Ishikawa (cell line): ENCODE measurements at regions not wholly inside any gene's neighbourhood (a gene's known extent, or its start where the extent isn't known, plus 50 kb on each side); places are given as distances from the start of the nearest gene placed in this dataset.

Experiments
- CEBPB ChIP-seq: IDR thresholded peaks from 2 replicates; pipeline ENCODE4 v1.6.1; 2012
- CREB1 ChIP-seq: IDR thresholded peaks from 2 replicates; pipeline ENCODE4 v1.6.1; 2012; ENCODE audit warnings: low read depth
- EGR1 ChIP-seq: IDR thresholded peaks from 2 replicates; pipeline ENCODE4 v1.6.1; 2012
- EP300 ChIP-seq: IDR thresholded peaks from 2 replicates; pipeline ENCODE4 v1.6.1; 2012; ENCODE audit warnings: borderline replicate concordance
- FOXM1 ChIP-seq: IDR thresholded peaks from 2 replicates; pipeline ENCODE4 v1.6.1; 2012; ENCODE audit warnings: low read depth, borderline replicate concordance
- NFIC ChIP-seq: IDR thresholded peaks from 2 replicates; pipeline ENCODE4 v1.6.1; 2012
- RAD21 ChIP-seq: IDR thresholded peaks from 2 replicates; pipeline ENCODE4 v1.6.1; 2012; ENCODE audit warnings: low read depth
- TAF1 ChIP-seq: IDR thresholded peaks from 2 replicates; pipeline ENCODE4 v1.6.1; 2012; ENCODE audit warnings: low read depth, mild to moderate bottlenecking
- TCF12 ChIP-seq: IDR thresholded peaks from 2 replicates; pipeline ENCODE4 v1.6.1; 2012; ENCODE audit warnings: low read depth
- TEAD4 ChIP-seq: IDR thresholded peaks from 2 replicates; pipeline ENCODE4 v1.6.1; 2012
- YY1 ChIP-seq: IDR thresholded peaks from 2 replicates; pipeline ENCODE4 v1.6.1; 2012; ENCODE audit warnings: low read depth
- ZBTB7A ChIP-seq: IDR thresholded peaks from 2 replicates; pipeline ENCODE4 v1.6.1; 2012; ENCODE audit warnings: low read depth
- TF ChIP-seq, protein P1 (sequence below): IDR thresholded peaks from 2 replicates; pipeline ENCODE4 v1.6.1; 2012; ENCODE audit warnings: low read depth, mild to moderate bottlenecking
- TF ChIP-seq, protein P2 (sequence below): IDR thresholded peaks from 2 replicates; pipeline ENCODE4 v1.6.1; 2012
- TF ChIP-seq, protein P3 (sequence below): IDR thresholded peaks from 2 replicates; pipeline ENCODE4 v1.6.1; 2012

GRCh38 chr2:167861574-167862193, 385.7 kb downstream of the STK39 start:
- TF ChIP-seq, protein P1, sequence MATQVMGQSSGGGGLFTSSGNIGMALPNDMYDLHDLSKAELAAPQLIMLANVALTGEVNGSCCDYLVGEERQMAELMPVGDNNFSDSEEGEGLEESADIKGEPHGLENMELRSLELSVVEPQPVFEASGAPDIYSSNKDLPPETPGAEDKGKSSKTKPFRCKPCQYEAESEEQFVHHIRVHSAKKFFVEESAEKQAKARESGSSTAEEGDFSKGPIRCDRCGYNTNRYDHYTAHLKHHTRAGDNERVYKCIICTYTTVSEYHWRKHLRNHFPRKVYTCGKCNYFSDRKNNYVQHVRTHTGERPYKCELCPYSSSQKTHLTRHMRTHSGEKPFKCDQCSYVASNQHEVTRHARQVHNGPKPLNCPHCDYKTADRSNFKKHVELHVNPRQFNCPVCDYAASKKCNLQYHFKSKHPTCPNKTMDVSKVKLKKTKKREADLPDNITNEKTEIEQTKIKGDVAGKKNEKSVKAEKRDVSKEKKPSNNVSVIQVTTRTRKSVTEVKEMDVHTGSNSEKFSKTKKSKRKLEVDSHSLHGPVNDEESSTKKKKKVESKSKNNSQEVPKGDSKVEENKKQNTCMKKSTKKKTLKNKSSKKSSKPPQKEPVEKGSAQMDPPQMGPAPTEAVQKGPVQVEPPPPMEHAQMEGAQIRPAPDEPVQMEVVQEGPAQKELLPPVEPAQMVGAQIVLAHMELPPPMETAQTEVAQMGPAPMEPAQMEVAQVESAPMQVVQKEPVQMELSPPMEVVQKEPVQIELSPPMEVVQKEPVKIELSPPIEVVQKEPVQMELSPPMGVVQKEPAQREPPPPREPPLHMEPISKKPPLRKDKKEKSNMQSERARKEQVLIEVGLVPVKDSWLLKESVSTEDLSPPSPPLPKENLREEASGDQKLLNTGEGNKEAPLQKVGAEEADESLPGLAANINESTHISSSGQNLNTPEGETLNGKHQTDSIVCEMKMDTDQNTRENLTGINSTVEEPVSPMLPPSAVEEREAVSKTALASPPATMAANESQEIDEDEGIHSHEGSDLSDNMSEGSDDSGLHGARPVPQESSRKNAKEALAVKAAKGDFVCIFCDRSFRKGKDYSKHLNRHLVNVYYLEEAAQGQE: no peak
- TF ChIP-seq, protein P2, sequence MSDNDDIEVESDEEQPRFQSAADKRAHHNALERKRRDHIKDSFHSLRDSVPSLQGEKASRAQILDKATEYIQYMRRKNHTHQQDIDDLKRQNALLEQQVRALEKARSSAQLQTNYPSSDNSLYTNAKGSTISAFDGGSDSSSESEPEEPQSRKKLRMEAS: no peak

GRCh38 chr2:167860082-167860481, 387.3 kb downstream of the STK39 start:
- TF ChIP-seq EP300: no peak
- TF ChIP-seq ZBTB7A: no peak
- TF ChIP-seq TCF12: no peak
- no peak for TF ChIP-seq YY1
- TF ChIP-seq CREB1: no peak
- TF ChIP-seq, protein P2: no peak
- no peak for TF ChIP-seq RAD21
- TF ChIP-seq CEBPB: no peak
- TF ChIP-seq TEAD4: no peak
- TF ChIP-seq TAF1: no peak

DNA sequence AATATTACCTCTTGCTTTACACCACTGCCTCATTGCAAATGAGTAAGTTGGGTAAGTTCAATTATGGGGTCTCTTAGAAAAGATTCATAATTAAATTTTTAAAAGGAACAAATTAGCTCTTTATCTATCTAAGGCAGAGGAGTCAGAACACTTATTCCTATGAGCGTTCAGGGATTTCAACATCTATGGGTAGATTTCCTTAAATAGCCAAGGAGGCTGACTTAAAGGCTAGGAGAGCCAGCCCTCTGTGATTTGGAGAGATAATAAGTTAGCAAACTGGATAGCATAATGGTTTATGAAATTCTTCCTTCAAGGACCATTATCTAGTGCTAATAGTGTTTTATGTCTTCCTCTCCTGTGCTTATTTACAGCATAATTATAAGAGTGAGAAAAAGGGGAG, 387.7 kb downstream of the STK39 start:
- TF ChIP-seq TCF12 (no peak), NFIC (no peak), EP300 (no peak), TAF1 (no peak), CEBPB (no peak), CREB1 (no peak), FOXM1 (no peak), TEAD4 (no peak), YY1 (no peak), EGR1 (no peak), RAD21 (no peak), ZBTB7A (no peak)
- TF ChIP-seq, protein P2: no peak
- TF ChIP-seq, protein P3, sequence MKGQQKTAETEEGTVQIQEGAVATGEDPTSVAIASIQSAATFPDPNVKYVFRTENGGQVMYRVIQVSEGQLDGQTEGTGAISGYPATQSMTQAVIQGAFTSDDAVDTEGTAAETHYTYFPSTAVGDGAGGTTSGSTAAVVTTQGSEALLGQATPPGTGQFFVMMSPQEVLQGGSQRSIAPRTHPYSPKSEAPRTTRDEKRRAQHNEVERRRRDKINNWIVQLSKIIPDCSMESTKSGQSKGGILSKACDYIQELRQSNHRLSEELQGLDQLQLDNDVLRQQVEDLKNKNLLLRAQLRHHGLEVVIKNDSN: no peak
- TF ChIP-seq, protein P1: no peak

DNA sequence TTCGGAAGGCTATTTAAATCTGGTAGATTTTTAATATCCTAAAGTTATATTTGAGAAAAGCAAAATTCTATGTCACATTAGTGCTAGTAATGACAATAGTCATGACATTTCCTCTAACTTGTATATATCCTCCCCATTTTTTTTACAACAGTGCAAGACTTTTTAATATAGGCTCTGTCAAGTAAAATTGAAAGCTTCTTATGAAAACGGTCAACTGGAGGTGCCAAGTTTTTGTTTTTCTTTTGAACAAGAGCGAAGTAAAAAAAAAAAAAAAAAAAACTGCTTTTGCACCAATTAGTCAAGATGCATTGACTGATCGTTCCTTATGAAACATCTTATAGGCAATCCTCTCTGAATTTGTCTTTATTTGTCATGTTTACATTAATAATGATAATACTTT, 389.3 kb downstream of the STK39 start:
- TF ChIP-seq TAF1 (no peak), EGR1 (no peak), YY1 (no peak), ZBTB7A (no peak), NFIC (no peak)
- TF ChIP-seq, protein P2: no peak

DNA sequence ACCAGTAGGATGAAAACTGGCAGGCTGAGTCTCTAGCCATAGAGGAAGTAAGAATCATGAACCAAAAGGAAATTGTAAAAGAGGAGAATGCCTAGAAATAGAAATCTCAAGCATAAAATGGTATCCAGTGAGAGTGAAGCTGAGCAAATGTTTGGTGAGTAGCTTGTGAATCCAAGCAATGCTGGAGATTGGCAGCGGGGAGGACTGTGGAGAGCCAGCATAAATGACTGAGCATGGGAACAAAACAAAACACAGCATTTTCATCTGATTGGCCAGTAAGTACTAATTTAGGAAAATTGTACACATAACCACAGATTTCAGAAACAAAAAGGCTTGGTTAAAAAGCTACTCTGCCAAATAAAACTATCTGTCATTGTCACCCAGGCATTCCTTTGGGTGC, 390.0 kb downstream of the STK39 start:
- TF ChIP-seq, protein P2: no peak
- TF ChIP-seq, protein P1: no peak
- TF ChIP-seq ZBTB7A: no peak
- TF ChIP-seq, protein P3: no peak
- no peak for TF ChIP-seq EGR1
- no peak for TF ChIP-seq TCF12
- TF ChIP-seq EP300: no peak
- TF ChIP-seq CEBPB: no peak
- no peak for TF ChIP-seq CREB1
- no peak for TF ChIP-seq NFIC
- no peak for TF ChIP-seq TAF1
- TF ChIP-seq FOXM1: no peak
- no peak for TF ChIP-seq YY1
- TF ChIP-seq TEAD4: no peak
- TF ChIP-seq RAD21: no peak
